ENCODE measurements at regions not wholly inside any gene's neighbourhood (a gene's known extent, or its start where the extent isn't known, plus 50 kb on each side); places are given as distances from the start of the nearest gene placed in this dataset.

DNA sequence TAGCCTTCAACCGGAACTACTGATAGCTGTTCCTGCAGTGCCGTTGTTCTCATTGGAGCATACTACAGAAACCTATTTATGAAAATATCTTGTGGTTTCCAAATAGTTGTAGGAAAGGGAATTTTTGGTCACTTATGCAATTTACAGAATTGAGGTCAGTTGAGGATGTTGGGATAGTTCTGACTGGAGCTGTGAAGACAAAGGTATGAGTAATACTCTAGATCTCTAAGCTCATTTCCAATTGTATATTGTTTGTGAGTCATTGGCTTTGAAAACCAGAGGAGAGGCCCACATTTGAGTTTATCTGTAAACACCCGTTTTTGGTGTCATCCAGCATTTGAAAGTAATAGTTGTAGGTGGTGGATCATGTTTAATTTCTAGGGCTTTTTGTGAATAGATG is 561.3 kb upstream of the WWC1 start:
- no peaks in the 10 kb centered on the region for H3K36me3 ChIP-seq (ENCODE audit: insufficient read depth, low read length)
- no peak for TF ChIP-seq EP300 (conservative IDR thresholded peaks at IDR 0.05; ENCODE audit: poor library complexity, severe bottlenecking)
- no peak for TF ChIP-seq POLR2AphosphoS5 (IDR thresholded peaks at IDR 0.05)
- TF ChIP-seq, protein P1, sequence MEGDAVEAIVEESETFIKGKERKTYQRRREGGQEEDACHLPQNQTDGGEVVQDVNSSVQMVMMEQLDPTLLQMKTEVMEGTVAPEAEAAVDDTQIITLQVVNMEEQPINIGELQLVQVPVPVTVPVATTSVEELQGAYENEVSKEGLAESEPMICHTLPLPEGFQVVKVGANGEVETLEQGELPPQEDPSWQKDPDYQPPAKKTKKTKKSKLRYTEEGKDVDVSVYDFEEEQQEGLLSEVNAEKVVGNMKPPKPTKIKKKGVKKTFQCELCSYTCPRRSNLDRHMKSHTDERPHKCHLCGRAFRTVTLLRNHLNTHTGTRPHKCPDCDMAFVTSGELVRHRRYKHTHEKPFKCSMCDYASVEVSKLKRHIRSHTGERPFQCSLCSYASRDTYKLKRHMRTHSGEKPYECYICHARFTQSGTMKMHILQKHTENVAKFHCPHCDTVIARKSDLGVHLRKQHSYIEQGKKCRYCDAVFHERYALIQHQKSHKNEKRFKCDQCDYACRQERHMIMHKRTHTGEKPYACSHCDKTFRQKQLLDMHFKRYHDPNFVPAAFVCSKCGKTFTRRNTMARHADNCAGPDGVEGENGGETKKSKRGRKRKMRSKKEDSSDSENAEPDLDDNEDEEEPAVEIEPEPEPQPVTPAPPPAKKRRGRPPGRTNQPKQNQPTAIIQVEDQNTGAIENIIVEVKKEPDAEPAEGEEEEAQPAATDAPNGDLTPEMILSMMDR (IDR thresholded peaks at IDR 0.05; ENCODE audit: poor library complexity, severe bottlenecking): no peak
- no peak for TF ChIP-seq EZH2 (IDR thresholded peaks at IDR 0.05; ENCODE audit: borderline replicate concordance, insufficient read depth, low read length, poor library complexity, severe bottlenecking)
- no peak for TF ChIP-seq RAD21 (conservative IDR thresholded peaks at IDR 0.05)
- TF ChIP-seq MXI1 (conservative IDR thresholded peaks at IDR 0.05; ENCODE audit: poor library complexity, severe bottlenecking): no peak
- TF ChIP-seq, protein P2, sequence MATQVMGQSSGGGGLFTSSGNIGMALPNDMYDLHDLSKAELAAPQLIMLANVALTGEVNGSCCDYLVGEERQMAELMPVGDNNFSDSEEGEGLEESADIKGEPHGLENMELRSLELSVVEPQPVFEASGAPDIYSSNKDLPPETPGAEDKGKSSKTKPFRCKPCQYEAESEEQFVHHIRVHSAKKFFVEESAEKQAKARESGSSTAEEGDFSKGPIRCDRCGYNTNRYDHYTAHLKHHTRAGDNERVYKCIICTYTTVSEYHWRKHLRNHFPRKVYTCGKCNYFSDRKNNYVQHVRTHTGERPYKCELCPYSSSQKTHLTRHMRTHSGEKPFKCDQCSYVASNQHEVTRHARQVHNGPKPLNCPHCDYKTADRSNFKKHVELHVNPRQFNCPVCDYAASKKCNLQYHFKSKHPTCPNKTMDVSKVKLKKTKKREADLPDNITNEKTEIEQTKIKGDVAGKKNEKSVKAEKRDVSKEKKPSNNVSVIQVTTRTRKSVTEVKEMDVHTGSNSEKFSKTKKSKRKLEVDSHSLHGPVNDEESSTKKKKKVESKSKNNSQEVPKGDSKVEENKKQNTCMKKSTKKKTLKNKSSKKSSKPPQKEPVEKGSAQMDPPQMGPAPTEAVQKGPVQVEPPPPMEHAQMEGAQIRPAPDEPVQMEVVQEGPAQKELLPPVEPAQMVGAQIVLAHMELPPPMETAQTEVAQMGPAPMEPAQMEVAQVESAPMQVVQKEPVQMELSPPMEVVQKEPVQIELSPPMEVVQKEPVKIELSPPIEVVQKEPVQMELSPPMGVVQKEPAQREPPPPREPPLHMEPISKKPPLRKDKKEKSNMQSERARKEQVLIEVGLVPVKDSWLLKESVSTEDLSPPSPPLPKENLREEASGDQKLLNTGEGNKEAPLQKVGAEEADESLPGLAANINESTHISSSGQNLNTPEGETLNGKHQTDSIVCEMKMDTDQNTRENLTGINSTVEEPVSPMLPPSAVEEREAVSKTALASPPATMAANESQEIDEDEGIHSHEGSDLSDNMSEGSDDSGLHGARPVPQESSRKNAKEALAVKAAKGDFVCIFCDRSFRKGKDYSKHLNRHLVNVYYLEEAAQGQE (IDR thresholded peaks at IDR 0.05; ENCODE audit: borderline replicate concordance): no peak
- no peak for TF ChIP-seq TAF1 (IDR thresholded peaks at IDR 0.05; ENCODE audit: low read depth)
- no peak for TF ChIP-seq SMC3 (conservative IDR thresholded peaks at IDR 0.05; ENCODE audit: poor library complexity)
- H3K4me3 ChIP-seq (ENCODE audit: low read length): no peak overlapping the region
- H3K79me2 ChIP-seq (replicated peaks; ENCODE audit: insufficient read depth, low read length): no peaks in the 10 kb centered on the region
- H2AFZ ChIP-seq (ENCODE audit: low read depth, low read length): no peak overlapping the region
- no peak overlapping the region for H3K27ac ChIP-seq (ENCODE audit: low read length)
- H3K9me2 ChIP-seq (ENCODE audit: insufficient read depth, low read length): no peaks in the 10 kb centered on the region
- H3K4me2 ChIP-seq (ENCODE audit: low read length): no peak overlapping the region
- H3K27me3 ChIP-seq (ENCODE audit: insufficient read depth, low read depth, low read length): no peaks in the 10 kb centered on the region
- no peaks in the 10 kb centered on the region for H4K20me1 ChIP-seq (ENCODE audit: insufficient read depth)
- H3F3A ChIP-seq (ENCODE audit: insufficient read depth, low read length, poor library complexity, severe bottlenecking): no peaks in the 10 kb centered on the region
- no peak overlapping the region for H3K9ac ChIP-seq (ENCODE audit: low read length)
- no peaks in the 10 kb centered on the region for H3K9me3 ChIP-seq (ENCODE audit: low read length)

DNA sequence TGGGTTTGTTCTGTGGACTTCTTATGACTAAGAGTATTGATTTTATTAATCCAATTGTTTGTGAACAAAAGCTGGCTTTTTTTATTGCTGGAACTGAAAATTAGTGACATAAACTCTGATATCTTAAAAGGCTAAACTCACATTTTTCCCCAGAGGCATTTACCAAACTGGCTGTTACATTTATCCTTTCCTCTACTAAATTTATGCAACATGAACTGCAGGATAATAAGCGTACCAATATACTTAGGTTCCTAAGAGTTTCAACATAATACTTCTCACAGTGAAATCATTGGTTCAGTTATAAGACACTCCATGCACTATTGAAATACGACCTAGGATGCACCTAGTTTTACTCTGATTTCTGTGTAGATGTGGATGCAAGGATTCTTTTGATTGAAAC is 560.8 kb upstream of the WWC1 start:
- Histone ChIP-seq H3K9ac (ENCODE audit: low read length) (no peak overlapping the region), H3K27ac (ENCODE audit: low read length) (no peak overlapping the region), H3K4me2 (ENCODE audit: low read length) (no peak overlapping the region), H3K36me3 (ENCODE audit: insufficient read depth, low read length) (no peaks in the 10 kb centered on the region), H2AFZ (ENCODE audit: low read depth, low read length) (no peak overlapping the region), H3K9me3 (ENCODE audit: low read length) (no peaks in the 10 kb centered on the region), H3K27me3 (ENCODE audit: insufficient read depth, low read depth, low read length) (no peaks in the 10 kb centered on the region), H3K4me3 (ENCODE audit: low read length) (no peak overlapping the region), H3K9me2 (ENCODE audit: insufficient read depth, low read length) (no peaks in the 10 kb centered on the region), H3F3A (ENCODE audit: insufficient read depth, low read length, poor library complexity, severe bottlenecking) (no peaks in the 10 kb centered on the region), H3K79me2 (replicated peaks; ENCODE audit: insufficient read depth, low read length) (no peaks in the 10 kb centered on the region), H4K20me1 (ENCODE audit: insufficient read depth) (no peaks in the 10 kb centered on the region)
- TF ChIP-seq, protein P2 (IDR thresholded peaks at IDR 0.05; ENCODE audit: borderline replicate concordance): no peak
- no peak for TF ChIP-seq EZH2 (IDR thresholded peaks at IDR 0.05; ENCODE audit: borderline replicate concordance, insufficient read depth, low read length, poor library complexity, severe bottlenecking)
- no peak for TF ChIP-seq EP300 (conservative IDR thresholded peaks at IDR 0.05; ENCODE audit: poor library complexity, severe bottlenecking)
- TF ChIP-seq TAF1 (IDR thresholded peaks at IDR 0.05; ENCODE audit: low read depth): no peak
- no peak for TF ChIP-seq SMC3 (conservative IDR thresholded peaks at IDR 0.05; ENCODE audit: poor library complexity)
- TF ChIP-seq RAD21 (conservative IDR thresholded peaks at IDR 0.05): no peak
- TF ChIP-seq MXI1 (conservative IDR thresholded peaks at IDR 0.05; ENCODE audit: poor library complexity, severe bottlenecking): no peak
- TF ChIP-seq, protein P1 (IDR thresholded peaks at IDR 0.05; ENCODE audit: poor library complexity, severe bottlenecking): no peak
- no peak for TF ChIP-seq POLR2AphosphoS5 (IDR thresholded peaks at IDR 0.05)
